ENCODE measurements at regions not wholly inside any gene's neighbourhood (a gene's known extent, or its start where the extent isn't known, plus 50 kb on each side); places are given as distances from the start of the nearest gene placed in this dataset.
A peak's percentile ranks its signal among the peaks of the same experiment; 100 is the strongest.

DNA sequence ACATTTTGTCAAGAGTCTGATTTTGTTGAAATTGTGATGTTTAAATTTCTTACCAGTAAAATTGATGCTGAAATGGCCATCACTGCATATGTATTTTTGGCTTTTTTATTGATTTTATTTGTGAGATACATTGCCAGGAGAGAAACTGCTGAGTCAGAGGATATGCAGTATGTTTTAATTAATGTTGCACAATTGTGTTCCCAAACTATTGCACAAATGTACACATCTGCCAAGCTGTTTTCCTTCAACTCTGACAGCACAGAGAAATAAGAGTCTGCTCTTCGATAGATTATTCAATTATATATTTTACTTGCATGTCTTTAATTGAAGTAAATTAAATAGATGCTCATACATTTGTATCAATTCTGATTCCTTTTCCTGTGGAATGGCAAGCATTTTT, 640.2 kb upstream of the LUZP2 start:
- TF ChIP-seq, protein P1, sequence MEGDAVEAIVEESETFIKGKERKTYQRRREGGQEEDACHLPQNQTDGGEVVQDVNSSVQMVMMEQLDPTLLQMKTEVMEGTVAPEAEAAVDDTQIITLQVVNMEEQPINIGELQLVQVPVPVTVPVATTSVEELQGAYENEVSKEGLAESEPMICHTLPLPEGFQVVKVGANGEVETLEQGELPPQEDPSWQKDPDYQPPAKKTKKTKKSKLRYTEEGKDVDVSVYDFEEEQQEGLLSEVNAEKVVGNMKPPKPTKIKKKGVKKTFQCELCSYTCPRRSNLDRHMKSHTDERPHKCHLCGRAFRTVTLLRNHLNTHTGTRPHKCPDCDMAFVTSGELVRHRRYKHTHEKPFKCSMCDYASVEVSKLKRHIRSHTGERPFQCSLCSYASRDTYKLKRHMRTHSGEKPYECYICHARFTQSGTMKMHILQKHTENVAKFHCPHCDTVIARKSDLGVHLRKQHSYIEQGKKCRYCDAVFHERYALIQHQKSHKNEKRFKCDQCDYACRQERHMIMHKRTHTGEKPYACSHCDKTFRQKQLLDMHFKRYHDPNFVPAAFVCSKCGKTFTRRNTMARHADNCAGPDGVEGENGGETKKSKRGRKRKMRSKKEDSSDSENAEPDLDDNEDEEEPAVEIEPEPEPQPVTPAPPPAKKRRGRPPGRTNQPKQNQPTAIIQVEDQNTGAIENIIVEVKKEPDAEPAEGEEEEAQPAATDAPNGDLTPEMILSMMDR (IDR thresholded peaks at IDR 0.05; ENCODE audit: insufficient read depth, low read depth, low read length), result no peak
- peak; percentile 92 for DNase-seq (ENCODE audit: low read depth)
- no peak overlapping the region for H3K4me3 ChIP-seq (ENCODE audit: low read depth, low read length)

- DNase-seq (ENCODE audit: low read depth), result no peak
- no peak overlapping the region for H3K4me3 ChIP-seq (ENCODE audit: low read depth, low read length)
- TF ChIP-seq, protein P1 (IDR thresholded peaks at IDR 0.05; ENCODE audit: insufficient read depth, low read depth, low read length), result no peak
Observed at GRCh38 chr11:23859087-23859486, 637.8 kb upstream of the LUZP2 start.

GRCh38 chr11:23861615-23862014, 635.2 kb upstream of the LUZP2 start:
- DNase-seq (ENCODE audit: low read depth), result no peak
- H3K4me3 ChIP-seq (ENCODE audit: low read depth, low read length), result no peak overlapping the region
- TF ChIP-seq, protein P1 (IDR thresholded peaks at IDR 0.05; ENCODE audit: insufficient read depth, low read depth, low read length), result no peak

- peak; percentile 56 for DNase-seq (ENCODE audit: low read depth)
- TF ChIP-seq, protein P1 (IDR thresholded peaks at IDR 0.05; ENCODE audit: insufficient read depth, low read depth, low read length), result no peak
- no peak overlapping the region for H3K4me3 ChIP-seq (ENCODE audit: low read depth, low read length)
Observed at GRCh38 chr11:23865341-23865975, 631.4 kb upstream of the LUZP2 start.

DNA sequence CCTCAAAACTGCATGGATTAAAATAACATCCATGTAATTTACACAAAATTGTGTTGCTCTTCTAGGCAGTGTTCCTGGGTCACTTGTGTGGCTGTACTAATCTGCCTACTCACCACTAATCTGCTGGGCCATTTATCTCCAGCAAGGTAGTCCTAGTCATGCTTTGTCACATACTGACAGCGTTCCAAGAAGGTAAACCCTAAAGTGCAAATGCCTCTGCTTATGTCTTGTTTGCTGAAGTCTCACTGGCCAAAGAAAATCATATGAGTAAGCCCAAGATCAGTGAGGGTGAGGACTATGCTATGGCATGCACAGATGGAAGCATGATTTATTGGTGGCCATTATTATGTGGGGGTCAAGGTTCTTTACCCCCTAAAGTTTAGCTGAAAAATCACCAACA, 630.2 kb upstream of the LUZP2 start:
- no peak overlapping the region for H3K4me3 ChIP-seq (ENCODE audit: low read depth, low read length)
- TF ChIP-seq, protein P1 (IDR thresholded peaks at IDR 0.05; ENCODE audit: insufficient read depth, low read depth, low read length), result no peak
- no peak for DNase-seq (ENCODE audit: low read depth)

GRCh38 chr11:23869671-23870070, 627.2 kb upstream of the LUZP2 start:
- H3K4me3 ChIP-seq (ENCODE audit: low read depth, low read length), result no peak overlapping the region
- TF ChIP-seq, protein P1 (IDR thresholded peaks at IDR 0.05; ENCODE audit: insufficient read depth, low read depth, low read length), result no peak
- DNase-seq (ENCODE audit: low read depth), result peak; percentile 4

GRCh38 chr11:23873406-23873805, 623.4 kb upstream of the LUZP2 start:
- no peak overlapping the region for H3K4me3 ChIP-seq (ENCODE audit: low read depth, low read length)
- TF ChIP-seq, protein P1 (IDR thresholded peaks at IDR 0.05; ENCODE audit: insufficient read depth, low read depth, low read length), result no peak
- no peak for DNase-seq (ENCODE audit: low read depth)
